GM10248 (cell line): ENCODE measurements at regions not wholly inside any gene's neighbourhood (a gene's known extent, or its start where the extent isn't known, plus 50 kb on each side); places are given as distances from the start of the nearest gene placed in this dataset.
"Not testable (repeated sequence)": the region's sequence is repeated elsewhere in the genome, so short reads cannot be mapped to it uniquely, and the experiment has no call there.

Source experiments
- CTCF ChIA-PET: fragments of 300-600 bp; sonication (Branson Sonifier 250); formaldehyde crosslinking; extraction: SDS; loops from one replicate; lab custom pipeline; 2021; ENCODE audit warnings: antibody characterized with exemption; lab: Yijun Ruan, JAX
- POLR2A ChIA-PET: fragments of 350-650 bp; sonication (Branson Sonifier 250); formaldehyde crosslinking; extraction: SDS; loops from one replicate; lab custom pipeline; 2020; ENCODE audit warnings: antibody characterized with exemption; lab: Yijun Ruan, JAX
- DNase-seq: peaks from one replicate; pipeline ENCODE4 v3.0.0; 2012; ENCODE audit errors: extremely low spot score
- TF ChIP-seq, protein P1 (sequence below): IDR thresholded peaks from 2 replicates; pipeline ENCODE4 v1.5.1; 2012; ENCODE audit warnings: mild to moderate bottlenecking, low read depth; ENCODE audit errors: extremely low read depth, missing control alignments, control extremely low read depth

DNA sequence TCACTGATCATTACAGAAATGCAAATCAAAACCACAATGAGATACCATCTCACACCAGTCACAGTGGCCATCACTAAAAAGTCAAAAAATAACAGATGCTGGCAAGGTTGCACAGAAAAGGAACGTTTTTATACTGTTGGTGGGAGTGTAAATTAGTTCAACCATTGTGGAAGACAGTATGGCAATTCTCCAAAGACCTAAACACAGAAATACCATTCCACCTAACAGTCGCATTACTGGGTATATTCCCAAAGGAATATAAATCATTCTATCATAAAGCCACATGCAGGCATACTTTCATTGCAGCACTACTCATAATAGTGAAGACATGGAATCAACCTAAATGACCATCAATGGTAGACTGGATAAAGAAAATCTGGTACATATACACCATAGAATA lies 83.2 kb upstream of the ARID5B start:
- CTCF ChIA-PET: interaction anchor here (1.3 to 2.0 kb wide), 4 partner anchors 8 to 23 kb away, joined by 3 to 6 read pairs (median 4); no protein-coding TSS in a partner anchor

GRCh38 chr10:61819208-61819607 lies 82.3 kb upstream of the ARID5B start:
- TF ChIP-seq, protein P1, sequence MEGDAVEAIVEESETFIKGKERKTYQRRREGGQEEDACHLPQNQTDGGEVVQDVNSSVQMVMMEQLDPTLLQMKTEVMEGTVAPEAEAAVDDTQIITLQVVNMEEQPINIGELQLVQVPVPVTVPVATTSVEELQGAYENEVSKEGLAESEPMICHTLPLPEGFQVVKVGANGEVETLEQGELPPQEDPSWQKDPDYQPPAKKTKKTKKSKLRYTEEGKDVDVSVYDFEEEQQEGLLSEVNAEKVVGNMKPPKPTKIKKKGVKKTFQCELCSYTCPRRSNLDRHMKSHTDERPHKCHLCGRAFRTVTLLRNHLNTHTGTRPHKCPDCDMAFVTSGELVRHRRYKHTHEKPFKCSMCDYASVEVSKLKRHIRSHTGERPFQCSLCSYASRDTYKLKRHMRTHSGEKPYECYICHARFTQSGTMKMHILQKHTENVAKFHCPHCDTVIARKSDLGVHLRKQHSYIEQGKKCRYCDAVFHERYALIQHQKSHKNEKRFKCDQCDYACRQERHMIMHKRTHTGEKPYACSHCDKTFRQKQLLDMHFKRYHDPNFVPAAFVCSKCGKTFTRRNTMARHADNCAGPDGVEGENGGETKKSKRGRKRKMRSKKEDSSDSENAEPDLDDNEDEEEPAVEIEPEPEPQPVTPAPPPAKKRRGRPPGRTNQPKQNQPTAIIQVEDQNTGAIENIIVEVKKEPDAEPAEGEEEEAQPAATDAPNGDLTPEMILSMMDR: no peak
- CTCF ChIA-PET: interaction anchor here (1.1 to 1.9 kb wide), 4 partner anchors 9 to 48 kb away, joined by 4 to 5 read pairs (median 4); no protein-coding TSS in a partner anchor
- POLR2A ChIA-PET: no interaction called here
- DNase-seq: no peak

More for the DNA sequence above, 83.2 kb upstream of the ARID5B start:
- POLR2A ChIA-PET, DNase-seq: not testable (repeated sequence)

GRCh38 chr10:61821153-61821552 lies 80.3 kb upstream of the ARID5B start:
- no peak for DNase-seq
- TF ChIP-seq, protein P1: no peak
- POLR2A ChIA-PET: no interaction called here
- CTCF ChIA-PET: interaction anchor here (0.8 to 1.0 kb wide), 2 partner anchors 16 to 57 kb away, joined by 3 read pairs; no protein-coding TSS in a partner anchor

DNA sequence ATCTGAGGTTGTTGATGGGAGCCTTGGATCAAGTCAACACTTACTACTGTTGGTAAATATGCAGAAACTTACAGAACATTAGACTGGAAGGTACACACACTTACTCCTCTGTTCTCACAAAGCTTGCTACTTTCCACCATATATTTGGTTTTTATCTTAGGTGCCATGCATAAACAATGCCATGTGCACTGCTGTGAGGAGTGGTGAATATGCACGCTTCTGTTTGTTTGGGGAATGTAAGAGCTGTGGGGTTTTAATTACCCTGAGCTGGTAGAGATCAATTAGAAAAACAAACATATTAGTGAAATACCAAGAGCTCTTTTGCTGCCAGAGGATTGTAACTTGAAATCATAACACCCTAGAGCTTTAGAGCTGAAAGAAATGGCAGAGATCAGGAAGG lies 79.8 kb upstream of the ARID5B start:
- ChIA-PET POLR2A (no interaction called here), CTCF (interaction anchor here (0.8 to 1.2 kb wide), 4 partner anchors 12 to 57 kb away, joined by 3 to 4 read pairs (median 3); no protein-coding TSS in a partner anchor)
- TF ChIP-seq, protein P1: no peak
- no peak for DNase-seq

- DNase-seq: no peak
- TF ChIP-seq, protein P1: no peak
- POLR2A ChIA-PET: no interaction called here
- CTCF ChIA-PET: interaction anchor here (0.8 to 1.2 kb wide), 4 partner anchors 12 to 56 kb away, joined by 3 to 4 read pairs (median 3); no protein-coding TSS in a partner anchor
These were observed 79.4 kb upstream of the ARID5B start for GRCh38 chr10:61822096-61822495.

GRCh38 chr10:61822781-61823230 lies 78.7 kb upstream of the ARID5B start:
- ChIA-PET POLR2A (no interaction called here), CTCF (interaction anchor here (1.2 kb wide), 1 partner anchor 35 kb away, joined by 4 read pairs; no protein-coding TSS in a partner anchor)
- TF ChIP-seq, protein P1: no peak
- no peak for DNase-seq

GRCh38 chr10:61825001-61825400 lies 76.5 kb upstream of the ARID5B start:
- ChIA-PET CTCF (interaction anchor here (1.4 kb wide), 1 partner anchor 13 kb away, joined by 3 read pairs; no protein-coding TSS in a partner anchor), POLR2A (no interaction called here)
- TF ChIP-seq, protein P1: no peak
- DNase-seq: no peak
